Stimulated activated CD4-positive, alpha-beta T cell treated with anti-CD3 and anti-CD28 coated beads, TNF-alpha, amount 100 ng/mL, for 24 hours (primary cell): ENCODE measurements at regions not wholly inside any gene's neighbourhood (a gene's known extent, or its start where the extent isn't known, plus 50 kb on each side); places are given as distances from the start of the nearest gene placed in this dataset.

ENCODE experiments used
- DNase-seq, 3 experiments: peaks; one replicate each; pipeline ENCODE4 v3.0.0-alpha.2; 2020; ENCODE audit warnings: low read depth in 3 of 3

GRCh38 chr3:102156426-102156825 is 278.4 kb upstream of the ZPLD1 start:
- no peak for DNase-seq

GRCh38 chr3:102158080-102158740 is 276.6 kb upstream of the ZPLD1 start:
- DNase-seq, result no peak

GRCh38 chr3:102159810-102160451 is 274.9 kb upstream of the ZPLD1 start:
- DNase-seq, result no peak

- DNase-seq, result no peak
Observed at GRCh38 chr3:102161384-102162006, 273.3 kb upstream of the ZPLD1 start.

- no peak for DNase-seq
Observed at GRCh38 chr3:102162251-102162650, 272.6 kb upstream of the ZPLD1 start.

- no peak for DNase-seq
Observed at GRCh38 chr3:102163039-102163817, 271.6 kb upstream of the ZPLD1 start.

GRCh38 chr3:102163818-102164154 is 271.0 kb upstream of the ZPLD1 start:
- DNase-seq, result no peak

GRCh38 chr3:102165367-102165766 is 269.4 kb upstream of the ZPLD1 start:
- DNase-seq, result no peak

- no peak for DNase-seq
Observed at GRCh38 chr3:102169915-102170479, 264.8 kb upstream of the ZPLD1 start.

GRCh38 chr3:102170545-102170944 is 264.3 kb upstream of the ZPLD1 start:
- DNase-seq, result no peak

- DNase-seq, result no peak
Observed at GRCh38 chr3:102174312-102174712, 260.5 kb upstream of the ZPLD1 start.

GRCh38 chr3:102174832-102175374 is 259.9 kb upstream of the ZPLD1 start:
- DNase-seq, result no peak

GRCh38 chr3:102176333-102177050 is 258.3 kb upstream of the ZPLD1 start:
- DNase-seq, result no peak

GRCh38 chr3:102177075-102177755 is 257.6 kb upstream of the ZPLD1 start:
- no peak for DNase-seq

GRCh38 chr3:102178817-102179216 is 256.0 kb upstream of the ZPLD1 start:
- DNase-seq, result no peak

GRCh38 chr3:102179326-102180177 is 255.3 kb upstream of the ZPLD1 start:
- no peak for DNase-seq

- no peak for DNase-seq
Observed at GRCh38 chr3:102180280-102180931, 254.4 kb upstream of the ZPLD1 start.

GRCh38 chr3:102181175-102181920 is 253.5 kb upstream of the ZPLD1 start:
- no peak for DNase-seq
